ENCODE measurements at regions not wholly inside any gene's neighbourhood (a gene's known extent, or its start where the extent isn't known, plus 50 kb on each side); places are given as distances from the start of the nearest gene placed in this dataset.

GRCh38 chr14:26743284-26743683, 145.5 kb upstream of the NOVA1 start:
- ATAC-seq (ENCODE audit: low read depth) (no peak), DNase-seq (no peak)
- H4K20me1 ChIP-seq (ENCODE audit: control insufficient read depth, insufficient read depth, low read length, poor library complexity, severe bottlenecking): no peaks in the 10 kb centered on the region
- H3K27me3 ChIP-seq (replicated peaks in 1 of 4; ENCODE audit: control extremely low read depth in 1 of 4, control insufficient read depth in 3 of 4, insufficient read depth in 4 of 4, low read length in 3 of 4): no peaks in the 10 kb centered on the region
- H3K9ac ChIP-seq (ENCODE audit: low read length): no peak overlapping the region
- H3K9me3 Mint-ChIP-seq (ENCODE audit: insufficient read depth): no peaks in the 10 kb centered on the region
- no peaks in the 10 kb centered on the region for H3K27me3 Mint-ChIP-seq
- no peak overlapping the region for H3K4me3 Mint-ChIP-seq
- ChIA-PET CTCF (no interaction called here), POLR2A (no interaction called here)
- intact Hi-C loops (cut with micrococcal nuclease): no loop called here
- no peaks in the 10 kb centered on the region for H3K4me1 Mint-ChIP-seq
- H3K36me3 ChIP-seq (replicated peaks in 1 of 2; ENCODE audit: control extremely low read depth in 1 of 2, control insufficient read depth in 1 of 2, extremely low read depth in 1 of 2, insufficient read depth in 2 of 2, low read length in 1 of 2): no peaks in the 10 kb centered on the region
- H3K27ac Mint-ChIP-seq: no peak overlapping the region
- no peak overlapping the region for H3K4me2 ChIP-seq (replicated peaks; ENCODE audit: low read depth, low read length, poor library complexity, severe bottlenecking)
- no peaks in the 10 kb centered on the region for H3K79me2 ChIP-seq (ENCODE audit: control insufficient read depth, insufficient read depth, low read length)
- no CpG with 5 or more reads among the region's 2 CpGs for WGBS (ENCODE audit: insufficient coverage)
- no peaks in the 10 kb centered on the region for H3K9me3 ChIP-seq (ENCODE audit: control extremely low read depth in 1 of 3, control insufficient read depth in 2 of 3, insufficient read depth in 1 of 3, low read length in 2 of 3)
- no peaks in the 10 kb centered on the region for H3K4me1 ChIP-seq (ENCODE audit: control insufficient read depth in 2 of 2, insufficient read depth in 2 of 2, low read length in 2 of 2)
- TF ChIP-seq EZH2 (IDR thresholded peaks at IDR 0.05; ENCODE audit: borderline replicate concordance, insufficient read depth, low read depth, low read length, poor library complexity, severe bottlenecking): no peak
- TF ChIP-seq CTCF (IDR thresholded peaks at IDR 0.05): no peak
- no peak overlapping the region for H2AFZ ChIP-seq (ENCODE audit: insufficient read depth, low read depth, low read length, poor library complexity, severe bottlenecking)
- no peak overlapping the region for H3K27ac ChIP-seq (ENCODE audit: low read length in 2 of 2)
- no peak overlapping the region for H3K4me3 ChIP-seq (ENCODE audit: control extremely low read depth in 1 of 5, extremely low read depth in 1 of 5, insufficient read depth in 1 of 5, low read depth in 2 of 5, low read length in 4 of 5)

GRCh38 chr14:26744903-26745302, 147.1 kb upstream of the NOVA1 start:
- Mint-ChIP-seq H3K4me1 (no peaks in the 10 kb centered on the region), H3K27ac (no peak overlapping the region), H3K27me3 (no peaks in the 10 kb centered on the region), H3K9me3 (ENCODE audit: insufficient read depth) (no peaks in the 10 kb centered on the region), H3K4me3 (no peak overlapping the region)
- Histone ChIP-seq H3K27me3 (replicated peaks in 1 of 4; ENCODE audit: control extremely low read depth in 1 of 4, control insufficient read depth in 3 of 4, insufficient read depth in 4 of 4, low read length in 3 of 4) (no peaks in the 10 kb centered on the region), H4K20me1 (ENCODE audit: control insufficient read depth, insufficient read depth, low read length, poor library complexity, severe bottlenecking) (no peaks in the 10 kb centered on the region), H3K9me3 (ENCODE audit: control extremely low read depth in 1 of 3, control insufficient read depth in 2 of 3, insufficient read depth in 1 of 3, low read length in 2 of 3) (no peaks in the 10 kb centered on the region), H2AFZ (ENCODE audit: insufficient read depth, low read depth, low read length, poor library complexity, severe bottlenecking) (no peak overlapping the region), H3K27ac (ENCODE audit: low read length in 2 of 2) (no peak overlapping the region), H3K79me2 (ENCODE audit: control insufficient read depth, insufficient read depth, low read length) (no peaks in the 10 kb centered on the region), H3K4me2 (replicated peaks; ENCODE audit: low read depth, low read length, poor library complexity, severe bottlenecking) (no peak overlapping the region), H3K9ac (ENCODE audit: low read length) (no peak overlapping the region), H3K4me1 (ENCODE audit: control insufficient read depth in 2 of 2, insufficient read depth in 2 of 2, low read length in 2 of 2) (no peaks in the 10 kb centered on the region), H3K36me3 (replicated peaks in 1 of 2; ENCODE audit: control extremely low read depth in 1 of 2, control insufficient read depth in 1 of 2, extremely low read depth in 1 of 2, insufficient read depth in 2 of 2, low read length in 1 of 2) (no peaks in the 10 kb centered on the region), H3K4me3 (ENCODE audit: control extremely low read depth in 1 of 5, extremely low read depth in 1 of 5, insufficient read depth in 1 of 5, low read depth in 2 of 5, low read length in 4 of 5) (no peak overlapping the region)
- POLR2A ChIA-PET: no interaction called here
- ATAC-seq (ENCODE audit: low read depth): no peak
- intact Hi-C loops (cut with micrococcal nuclease): no loop called here
- no peak for TF ChIP-seq CTCF (IDR thresholded peaks at IDR 0.05)
- DNase-seq: no peak
- CTCF ChIA-PET: no interaction called here
- WGBS (ENCODE audit: insufficient coverage): no CpG with 5 or more reads among the region's 1 CpG
